Endometrium (tissue), 2 donors: ENCODE measurements at regions not wholly inside any gene's neighbourhood (a gene's known extent, or its start where the extent isn't known, plus 50 kb on each side); places are given as distances from the start of the nearest gene placed in this dataset.

ENCODE experiments used
- FAIRE-seq: peaks from 2 replicates; lab custom pipeline; 2012; peaks lifted over from hg19 to GRCh38; lab: Jason Lieb, UNC
- donor health status: control.
- donor health status: control.

DNA sequence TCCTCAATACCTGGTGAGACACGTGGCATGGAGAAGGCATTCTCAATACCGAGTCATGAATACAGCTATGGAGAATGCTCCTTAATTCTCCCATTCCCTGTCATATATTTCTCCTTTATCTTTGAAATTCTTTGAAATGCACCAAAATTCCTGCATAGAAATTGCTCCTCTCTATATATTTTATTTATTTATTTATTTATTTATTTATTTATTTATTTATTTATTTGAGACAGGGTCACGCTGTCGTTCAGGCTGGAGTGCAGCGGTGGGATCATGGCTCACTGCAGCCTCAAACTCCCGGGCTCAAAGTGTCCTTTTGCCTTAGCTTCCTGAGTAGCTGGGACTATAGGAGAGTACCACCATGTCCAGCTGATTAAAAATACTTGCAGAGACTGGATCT is 190.3 kb upstream of the MAF start:
- no peak for FAIRE-seq

DNA sequence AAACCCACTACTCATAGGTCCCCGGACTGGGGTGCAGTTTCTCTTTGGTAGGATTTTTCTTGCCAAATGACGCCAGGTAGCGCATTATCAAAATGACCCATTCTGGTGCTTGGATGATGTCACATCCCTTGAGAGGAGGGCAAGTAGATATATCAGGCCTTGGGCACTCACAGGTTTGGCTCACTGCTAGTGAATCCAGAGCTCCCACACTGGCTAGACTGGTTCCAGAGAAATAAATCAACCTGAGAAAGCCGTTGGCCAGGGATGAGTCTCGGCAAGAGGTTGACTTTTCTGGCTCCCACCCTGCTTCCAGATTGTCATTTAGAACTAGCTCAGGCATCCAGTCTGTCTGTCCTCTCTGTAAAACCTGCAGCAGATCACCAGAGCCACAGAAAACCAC is 188.4 kb upstream of the MAF start:
- FAIRE-seq: no peak

DNA sequence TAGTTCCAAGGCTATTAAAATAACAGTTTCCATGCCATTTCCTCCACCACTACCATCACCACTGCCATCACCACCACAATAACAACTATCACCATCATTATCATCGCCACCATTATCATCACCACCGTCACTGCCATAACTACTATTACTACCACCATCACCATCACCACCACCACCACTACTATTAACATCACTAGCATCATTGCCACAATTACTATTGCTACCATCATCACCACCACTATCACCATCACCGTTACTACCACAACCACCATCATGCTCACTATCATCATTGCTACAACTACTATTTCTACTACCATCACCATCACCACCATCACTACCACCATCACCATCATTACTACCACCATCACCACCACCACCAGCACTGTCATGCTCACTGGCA is 185.9 kb upstream of the MAF start:
- FAIRE-seq: no peak

DNA sequence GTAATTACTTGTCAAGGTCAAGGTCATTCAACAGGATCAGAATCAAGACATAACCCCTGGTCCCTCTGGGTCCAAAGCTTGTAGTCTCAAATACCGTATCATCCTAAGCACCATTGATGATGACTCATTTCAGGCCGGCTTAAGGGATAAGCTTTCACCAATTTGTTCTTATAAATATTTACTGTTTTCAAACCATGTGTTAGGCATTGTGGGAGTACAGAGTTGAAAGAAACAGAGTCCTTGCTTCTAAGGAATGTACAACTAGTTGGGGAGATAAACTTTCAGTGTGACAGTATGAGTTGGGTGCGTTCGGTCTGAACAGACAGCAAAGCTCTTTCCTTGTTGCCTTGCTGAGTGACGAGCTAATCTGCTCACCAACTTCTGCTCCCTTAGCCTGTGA is 183.5 kb upstream of the MAF start:
- peak; percentile 81 for FAIRE-seq

DNA sequence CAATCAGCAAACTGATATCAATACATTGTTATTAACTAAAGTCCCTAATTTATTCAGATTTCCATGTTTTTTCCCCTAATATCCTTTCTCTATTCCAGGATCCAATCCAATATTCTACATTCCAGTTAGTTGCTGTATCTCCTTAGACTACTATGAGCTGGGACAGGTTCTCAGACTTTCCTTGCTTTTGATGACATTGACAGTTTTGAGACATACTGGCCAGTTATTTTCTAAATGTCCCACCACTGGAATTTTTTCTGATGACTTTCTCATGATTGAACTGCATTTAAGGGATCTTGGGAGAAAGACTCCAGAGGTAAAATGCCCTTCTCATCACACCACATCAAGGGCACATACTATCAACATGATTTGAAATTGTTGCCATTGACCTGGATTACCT is 177.1 kb upstream of the MAF start:
- FAIRE-seq: no peak

GRCh38 chr16:79776243-79776847 is 175.8 kb upstream of the MAF start:
- FAIRE-seq: peak; percentile 95

DNA sequence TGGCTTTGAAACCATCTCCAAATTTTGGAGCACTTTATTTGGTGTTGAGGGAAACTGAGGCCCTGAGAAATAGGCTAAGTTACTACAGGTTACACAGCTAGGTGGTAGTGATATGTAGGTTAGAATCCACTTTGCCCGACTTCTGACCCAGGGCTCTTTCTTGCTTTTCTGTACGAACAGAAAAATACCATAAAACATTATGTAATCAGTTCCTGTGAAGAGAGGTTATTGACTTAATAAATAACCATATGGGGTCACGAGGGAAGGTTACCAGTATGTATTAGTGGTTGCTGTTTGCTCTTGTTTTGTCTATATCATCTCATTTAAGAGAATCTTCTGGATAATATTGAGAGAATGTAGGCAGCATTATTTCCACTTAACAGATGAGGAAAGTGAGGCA is 172.2 kb upstream of the MAF start:
- no peak for FAIRE-seq

- FAIRE-seq: no peak
Measured at GRCh38 chr16:79772048-79772447, 171.5 kb upstream of the MAF start.

- FAIRE-seq: peak; percentile 93
Measured at GRCh38 chr16:79770244-79771064, 169.9 kb upstream of the MAF start.

GRCh38 chr16:79769928-79770243 is 169.3 kb upstream of the MAF start:
- FAIRE-seq: no peak

GRCh38 chr16:79769270-79769927 is 168.9 kb upstream of the MAF start:
- FAIRE-seq: no peak

DNA sequence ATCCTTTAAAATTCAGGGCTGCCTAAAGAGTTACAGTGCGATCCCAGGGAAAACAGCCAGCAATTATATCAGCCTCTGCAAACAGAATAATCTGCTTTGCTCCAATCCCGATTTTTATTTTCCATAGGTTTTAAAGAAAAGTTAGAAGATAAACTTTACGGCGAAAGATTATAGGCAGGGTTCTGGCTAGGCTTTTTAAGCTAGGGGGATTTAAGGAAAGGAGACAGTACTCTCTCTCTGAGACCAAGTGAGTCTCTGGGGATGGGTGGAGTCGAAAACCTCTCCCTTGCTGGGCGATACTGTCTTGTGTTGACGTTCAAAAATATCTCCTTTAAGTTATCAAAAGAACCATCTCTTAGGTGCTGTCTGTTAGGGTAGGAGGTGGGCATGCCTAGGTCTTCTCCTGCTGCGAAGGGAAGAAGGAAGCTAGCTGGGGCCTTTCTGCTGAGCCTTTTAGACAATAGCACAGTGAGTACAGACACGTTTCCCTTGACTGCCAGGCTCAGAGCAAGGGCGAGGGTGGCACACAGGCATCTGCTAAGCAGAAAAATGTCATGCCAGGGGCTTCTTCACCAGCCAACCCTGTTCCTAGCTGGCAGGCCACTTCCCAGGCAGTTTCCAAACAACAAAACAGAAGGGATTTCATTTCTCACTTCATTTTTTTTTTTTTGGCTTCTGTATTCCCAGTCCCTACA is 167.9 kb upstream of the MAF start:
- no peak for FAIRE-seq

DNA sequence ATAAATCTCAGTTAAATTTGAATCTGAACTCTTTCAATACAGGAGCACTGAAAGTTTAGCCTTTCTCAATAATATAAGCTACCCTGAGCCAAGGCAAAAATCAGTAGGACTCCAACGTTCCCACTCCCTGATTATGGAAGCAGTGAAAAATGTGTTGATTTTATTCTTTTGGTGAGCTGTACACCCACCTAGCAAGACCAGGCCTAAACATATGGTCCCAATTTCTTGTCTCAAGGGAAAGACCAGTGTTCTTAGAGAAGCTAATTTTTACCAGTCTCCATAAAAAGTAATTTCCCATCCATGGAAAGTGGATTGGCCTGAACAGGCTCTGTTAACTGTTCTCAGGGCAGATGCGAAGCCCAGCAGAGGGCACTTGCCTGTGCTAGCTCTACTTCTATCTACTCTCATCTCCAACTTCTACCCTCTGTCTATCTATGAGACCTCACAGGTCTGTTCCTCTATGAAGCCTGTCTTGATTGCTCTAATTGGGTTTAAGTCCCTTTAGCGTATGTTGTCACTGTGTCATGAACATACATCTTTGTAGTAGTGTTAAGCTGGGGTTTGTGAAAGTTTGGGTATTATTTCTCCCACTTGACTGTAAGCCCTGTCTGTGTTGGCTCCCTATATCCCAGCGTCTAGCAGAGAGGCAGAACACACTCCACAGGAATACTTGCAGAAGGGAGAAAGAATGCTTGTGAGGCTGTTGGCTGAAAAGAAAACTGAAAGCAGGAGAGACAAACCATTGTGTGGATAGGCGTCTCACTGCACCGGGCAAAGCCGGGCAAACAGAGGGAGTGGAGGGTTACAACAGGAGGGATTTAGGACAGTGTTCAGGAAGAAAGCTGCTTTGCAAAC is 167.1 kb upstream of the MAF start:
- no peak for FAIRE-seq

DNA sequence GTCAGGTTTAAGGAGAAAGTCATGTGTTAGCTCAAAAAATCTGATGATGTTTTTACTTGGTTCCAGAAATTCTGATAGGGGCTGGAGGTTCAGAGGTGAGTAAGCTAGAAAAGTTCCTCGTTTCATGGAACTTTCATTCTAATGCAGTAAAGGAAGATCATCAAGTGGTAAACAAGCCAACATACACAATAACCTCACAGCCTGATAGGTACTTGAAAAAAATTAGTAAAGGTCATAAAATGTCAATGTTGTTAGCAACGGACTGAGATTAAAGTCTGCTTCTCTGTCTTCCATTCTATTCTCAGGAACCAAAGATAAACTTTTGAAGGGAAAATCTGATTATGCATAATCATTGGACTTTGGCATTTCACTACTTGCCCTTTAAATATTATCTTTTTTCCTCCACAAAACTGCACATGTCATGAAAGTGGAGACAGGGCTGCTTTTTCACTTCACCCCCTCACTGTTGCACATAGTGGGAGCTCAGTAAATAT is 165.4 kb upstream of the MAF start:
- FAIRE-seq: no peak

- FAIRE-seq: no peak
Measured at GRCh38 chr16:79765431-79765830, 164.9 kb upstream of the MAF start.

- FAIRE-seq: no peak
Measured at GRCh38 chr16:79764415-79765110, 164.0 kb upstream of the MAF start.

DNA sequence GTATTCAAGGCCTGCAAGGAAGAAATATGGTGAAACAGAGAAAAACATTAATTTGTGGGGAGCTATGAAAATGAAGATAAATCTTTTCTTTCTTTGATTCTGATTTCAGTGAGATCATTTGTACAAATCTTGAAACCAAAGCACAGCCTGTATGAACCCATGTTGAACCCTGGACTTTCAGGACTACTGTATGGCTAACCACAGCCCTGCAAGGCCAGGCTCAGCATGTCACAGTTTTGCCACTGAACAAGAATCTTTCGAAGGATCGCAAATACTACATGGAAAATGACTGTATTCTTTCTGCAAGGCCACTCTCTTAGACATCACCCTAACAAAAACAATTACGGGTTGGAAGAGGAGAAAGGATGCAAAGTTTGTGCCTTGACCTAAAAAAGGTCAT is 161.7 kb upstream of the MAF start:
- FAIRE-seq: no peak

- FAIRE-seq: no peak
Measured at GRCh38 chr16:79758615-79759346, 158.2 kb upstream of the MAF start.

DNA sequence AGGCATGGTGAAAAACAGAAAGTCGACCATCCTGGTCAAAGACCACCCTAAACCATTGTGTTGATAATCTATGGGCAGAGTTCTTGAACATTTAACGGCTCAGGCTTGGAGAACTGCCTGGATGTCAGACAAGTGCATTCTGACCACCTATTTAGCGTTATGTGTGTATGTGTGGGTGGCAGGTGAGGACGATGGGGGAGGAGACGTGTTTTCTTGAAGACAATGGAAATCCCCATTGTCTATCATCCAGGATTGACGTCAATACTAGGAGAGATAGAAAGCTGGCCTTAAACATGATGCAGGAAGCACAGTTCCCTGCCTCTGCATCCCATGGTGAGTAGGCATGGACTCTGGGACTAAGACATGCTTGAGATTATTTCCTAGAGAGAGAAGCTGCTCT is 157.4 kb upstream of the MAF start:
- FAIRE-seq: no peak

GRCh38 chr16:79757163-79757562 is 156.6 kb upstream of the MAF start:
- FAIRE-seq: no peak

DNA sequence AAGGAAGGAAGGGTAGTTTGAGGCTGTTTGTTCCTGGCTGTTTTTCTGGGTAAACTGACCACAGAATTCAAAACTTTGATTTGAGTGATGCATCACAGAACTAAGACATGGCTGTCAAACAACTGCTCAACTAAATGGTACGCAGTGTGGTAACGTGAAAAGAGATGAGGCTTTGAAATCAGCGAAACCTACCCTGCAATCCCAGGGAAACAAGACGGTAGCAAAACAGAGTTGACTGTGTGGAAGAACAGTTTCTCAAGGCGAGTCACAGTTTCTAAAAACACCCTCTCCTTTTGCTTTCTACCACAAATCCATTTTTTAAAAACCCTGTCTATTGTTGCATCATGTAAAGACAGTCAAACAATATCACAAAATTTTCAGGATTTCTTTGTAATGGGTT is 156.0 kb upstream of the MAF start:
- FAIRE-seq: no peak
